AML-193 (cell line): ENCODE measurements at regions not wholly inside any gene's neighbourhood (a gene's known extent, or its start where the extent isn't known, plus 50 kb on each side); places are given as distances from the start of the nearest gene placed in this dataset.
"Not testable (repeated sequence)": the region's sequence is repeated elsewhere in the genome, so short reads cannot be mapped to it uniquely, and the experiment has no call there.

Experiments
- DNase-seq, 2 experiments: peaks; one replicate each; lab custom pipeline; 2025; lab: John Stamatoyannopoulos, UW

DNA sequence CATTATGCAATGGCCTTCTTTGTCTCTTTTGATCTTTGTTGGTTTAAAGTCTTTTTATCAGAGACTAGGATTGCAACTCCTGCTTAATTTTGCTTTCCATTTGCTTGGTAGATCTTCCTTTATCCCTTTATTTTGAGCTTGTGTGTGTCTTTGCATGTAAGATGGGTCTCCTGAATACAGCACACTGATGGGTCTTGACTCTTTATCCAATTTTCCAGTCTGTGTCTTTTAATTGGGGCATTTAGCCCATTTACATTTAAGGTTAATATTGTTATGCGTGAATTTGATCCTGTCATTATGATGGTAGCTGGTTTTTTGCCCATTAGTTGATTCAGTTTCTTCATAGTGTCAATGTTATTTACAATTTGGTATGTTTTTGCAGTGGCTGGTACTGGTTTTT is 56.9 kb upstream of the TBX18 start:
- not testable (repeated sequence) for DNase-seq

DNA sequence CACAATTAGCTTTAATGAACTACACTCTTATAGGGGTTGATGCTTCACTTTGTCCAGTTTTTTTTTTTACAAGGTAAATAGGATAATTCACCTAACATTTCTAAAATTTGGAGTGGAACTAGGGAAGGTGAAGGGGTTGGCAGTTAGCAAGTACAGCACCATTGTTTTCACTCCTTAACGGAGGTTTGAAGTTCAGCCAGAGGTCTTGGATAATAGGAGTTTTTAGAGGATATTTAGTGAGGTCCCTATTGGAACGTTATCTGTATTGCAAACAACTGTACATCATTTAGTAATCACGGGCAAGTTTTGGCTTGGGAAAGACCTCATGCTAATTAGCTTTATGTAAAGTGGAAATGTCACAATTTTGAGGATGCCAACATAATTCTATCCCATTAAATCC is 52.3 kb upstream of the TBX18 start:
- no peak for DNase-seq

DNA sequence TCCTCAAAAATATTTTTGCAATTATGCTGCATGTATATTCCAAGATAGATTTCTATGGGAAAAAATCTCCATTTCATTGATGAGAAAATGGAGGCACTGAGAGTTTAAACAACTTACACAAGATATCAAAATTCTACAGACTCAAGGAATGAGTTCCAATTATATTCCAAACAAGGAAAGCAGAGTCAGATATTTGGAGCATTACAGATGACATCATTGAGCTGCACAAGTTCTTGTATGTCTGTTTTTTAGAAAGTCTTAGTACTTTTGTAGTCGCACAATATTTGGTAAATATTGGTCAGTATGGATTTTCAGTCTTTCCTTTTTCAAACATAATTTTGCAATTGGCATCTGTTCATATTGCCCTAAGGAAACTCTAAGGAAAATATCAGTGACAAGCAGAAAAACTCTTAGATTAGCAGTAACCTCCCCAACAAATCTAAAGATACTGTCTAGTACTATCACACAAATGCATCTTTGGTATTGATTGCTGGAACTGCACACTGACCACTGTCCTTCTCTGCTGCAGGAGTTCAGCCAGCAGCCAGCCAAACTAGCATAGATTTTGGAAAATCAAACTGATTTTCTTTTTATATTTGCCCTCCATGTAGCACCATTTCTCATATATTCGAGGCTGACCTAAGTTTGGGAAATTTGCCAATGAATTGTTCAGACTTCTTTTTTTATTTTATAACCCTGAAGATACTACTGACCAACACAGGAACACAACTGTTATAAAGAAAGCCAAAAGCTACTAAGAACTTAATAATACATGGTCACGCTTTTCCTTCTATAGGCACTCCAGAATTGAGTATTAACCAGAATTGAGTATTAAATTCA is 51.7 kb upstream of the TBX18 start:
- DNase-seq = no peak
